SHP77 treated with DMSO at 0.1 percent for 48 hours (cell line): ENCODE measurements at regions not wholly inside any gene's neighbourhood (a gene's known extent, or its start where the extent isn't known, plus 50 kb on each side); places are given as distances from the start of the nearest gene placed in this dataset.

Experiments used
- DNase-seq: peaks from one replicate; lab custom pipeline; 2025; lab: John Stamatoyannopoulos, UW

DNA sequence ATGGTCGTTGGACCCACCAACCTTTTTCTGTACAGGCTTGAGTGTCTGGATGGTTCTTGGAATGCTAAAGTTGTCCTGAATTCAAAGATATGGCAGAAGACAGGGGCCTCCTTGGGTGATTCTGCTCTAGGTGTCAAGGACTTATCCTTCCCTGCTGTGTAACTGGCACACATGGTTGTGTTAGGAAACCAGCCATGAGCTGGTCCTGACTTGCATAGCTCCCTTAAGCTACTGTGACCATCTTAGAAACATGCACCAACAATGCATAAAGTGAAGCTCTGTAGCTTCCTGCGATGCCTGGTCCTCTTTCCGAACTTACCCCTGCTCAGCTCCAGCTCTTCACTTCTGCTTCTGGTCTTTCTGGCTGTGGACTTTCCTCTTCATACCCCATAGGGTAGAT, 224.6 kb downstream of the TLE4 start:
- DNase-seq, result no peak

DNA sequence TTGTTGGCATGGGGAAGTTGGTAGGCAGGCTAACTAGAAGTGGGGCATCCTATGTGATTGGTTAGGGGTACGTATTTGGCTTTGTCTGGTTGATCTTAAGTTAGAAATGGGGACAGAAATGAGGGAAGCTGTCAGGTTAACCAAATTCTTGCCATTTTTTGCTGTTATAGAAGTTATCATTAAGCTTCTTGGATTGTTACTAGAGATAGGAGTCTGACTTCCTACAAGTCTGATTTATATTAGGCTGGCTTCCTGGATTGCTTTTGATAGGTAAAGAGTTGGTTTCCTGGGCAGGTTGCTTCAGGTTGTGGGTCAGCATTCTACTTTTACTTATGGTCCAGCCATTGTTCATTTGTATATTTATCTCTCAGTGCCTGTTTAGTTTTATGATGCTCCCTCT, 216.9 kb downstream of the TLE4 start:
- DNase-seq, result no peak

DNA sequence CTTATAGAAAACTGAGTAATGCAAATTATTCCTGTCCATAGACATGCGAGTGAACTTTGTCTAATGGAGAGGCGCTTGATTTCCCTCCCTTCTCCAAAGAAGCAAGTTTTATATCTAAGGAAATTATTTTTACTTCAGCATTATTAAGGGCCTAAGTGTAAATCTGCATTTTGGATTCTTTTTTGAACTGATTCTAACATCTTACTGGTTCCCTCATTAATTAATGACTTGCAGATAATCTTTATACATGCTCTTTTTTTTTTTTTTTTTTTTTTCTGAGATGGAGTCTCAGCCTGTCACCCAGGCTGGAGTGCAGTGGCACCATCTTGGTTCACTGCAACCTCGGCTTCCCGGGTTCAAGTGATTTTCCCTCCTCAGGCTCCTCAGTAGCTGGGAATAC, 209.5 kb downstream of the TLE4 start:
- no peak for DNase-seq

DNA sequence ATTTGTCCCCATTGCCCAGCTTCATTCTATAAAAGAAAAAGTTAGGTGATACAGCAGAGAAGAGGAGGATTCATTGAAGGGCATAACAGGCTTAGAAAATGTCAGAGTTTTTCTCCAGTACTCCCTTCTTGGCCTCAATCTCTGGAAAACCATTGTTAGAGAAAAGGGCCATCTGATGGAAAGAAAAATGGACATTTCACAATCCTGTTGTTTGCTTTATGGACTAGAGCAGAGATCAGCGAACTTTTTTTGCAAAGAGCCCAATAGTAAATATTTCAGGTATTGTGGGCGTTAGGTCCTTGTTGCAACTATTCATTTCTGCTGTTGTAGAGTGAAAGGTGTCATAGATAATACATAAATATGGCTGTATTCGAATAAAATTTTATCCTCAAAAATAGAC, 208.8 kb downstream of the TLE4 start:
- DNase-seq, result no peak

DNA sequence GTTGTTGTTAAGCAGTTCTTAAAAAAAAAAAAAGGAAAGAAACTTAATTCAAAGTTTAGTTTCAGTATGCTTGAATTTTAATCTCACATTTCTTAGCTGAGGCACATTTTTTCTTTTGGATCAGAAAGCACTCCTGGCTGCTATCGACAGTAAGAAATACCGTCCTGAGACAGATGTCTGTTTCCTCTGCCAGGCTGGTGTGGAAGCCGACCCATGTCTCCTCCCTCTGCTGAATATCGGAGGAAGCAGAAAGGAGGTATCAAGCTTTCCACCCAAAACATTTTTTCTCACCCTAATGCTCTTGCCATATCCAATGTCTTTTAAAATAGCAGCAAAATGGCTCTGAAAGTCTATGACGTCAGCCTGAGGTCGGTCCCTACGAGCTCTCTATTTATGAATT, 208.1 kb downstream of the TLE4 start:
- DNase-seq, result no peak

DNA sequence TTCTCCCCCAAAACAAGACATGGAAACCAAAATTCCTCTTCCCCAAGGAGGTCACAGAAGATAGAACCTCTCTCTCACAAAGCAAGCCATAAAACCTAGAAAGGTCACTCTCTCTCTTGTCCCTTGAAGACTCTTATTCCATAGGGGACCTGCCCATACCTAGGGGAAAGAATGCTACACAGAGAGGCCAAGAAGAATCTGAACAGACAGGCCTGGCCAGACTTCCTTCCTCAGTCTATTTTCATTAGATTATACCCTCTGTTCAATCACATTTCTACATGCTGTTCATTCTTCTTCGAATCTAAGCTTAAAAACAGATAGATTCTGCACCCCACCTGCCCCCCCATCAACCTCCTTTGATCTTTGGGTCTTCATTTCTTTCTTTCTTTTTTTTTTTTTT, 206.8 kb downstream of the TLE4 start:
- DNase-seq, result no peak

DNA sequence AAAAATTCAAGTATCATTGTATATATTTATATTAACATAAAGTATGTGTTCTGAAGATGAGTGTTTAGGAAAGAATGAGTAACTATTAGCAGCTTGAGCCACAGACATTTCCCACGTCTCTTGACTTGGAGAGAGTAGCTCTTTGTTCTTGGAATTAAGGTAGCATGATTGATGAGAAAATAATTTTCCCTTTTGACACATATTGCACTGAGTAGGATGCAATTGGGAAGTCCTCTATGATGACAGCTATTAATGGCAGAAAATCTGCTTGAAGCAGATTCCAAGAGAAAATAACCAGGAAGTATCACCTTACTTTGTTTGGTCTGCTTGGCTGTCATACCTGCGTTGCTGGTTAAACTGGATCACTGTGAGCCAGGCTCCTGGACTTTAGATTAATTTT, 204.8 kb downstream of the TLE4 start:
- DNase-seq, result no peak
